Type B pancreatic cell (in vitro differentiated cells): ENCODE measurements at regions not wholly inside any gene's neighbourhood (a gene's known extent, or its start where the extent isn't known, plus 50 kb on each side); places are given as distances from the start of the nearest gene placed in this dataset.

Source experiments
- DNase-seq: peaks from one replicate; pipeline ENCODE4 v3.0.0; 2021; ENCODE audit warnings: mixed read lengths; ENCODE audit not compliant: unreplicated experiment; ENCODE audit errors: extremely low spot score
- H3K27ac Mint-ChIP-seq: 2 replicates; pipeline ENCODE4 v1.8.0; 2021; ENCODE audit warnings: mild to moderate bottlenecking, mixed read lengths
- H3K27me3 Mint-ChIP-seq: 2 replicates; pipeline ENCODE4 v1.8.0; 2021; ENCODE audit warnings: mixed read lengths
- H3K36me3 Mint-ChIP-seq: 2 replicates; pipeline ENCODE4 v1.8.0; 2021; ENCODE audit warnings: mixed read lengths
- H3K4me1 Mint-ChIP-seq: one replicate; pipeline ENCODE4 v1.8.0; 2021; ENCODE audit warnings: mixed read lengths; ENCODE audit not compliant: unreplicated experiment
- H3K4me3 Mint-ChIP-seq: 2 replicates; pipeline ENCODE4 v1.8.0; 2021; ENCODE audit warnings: mild to moderate bottlenecking, mixed read lengths
- H3K9me3 Mint-ChIP-seq: 2 replicates; pipeline ENCODE4 v1.8.0; 2021; ENCODE audit warnings: mixed read lengths
- TF ChIP-seq, protein P1 (sequence below): fragments of 200-600 bp; sonication (generic); conservative IDR thresholded peaks from 2 replicates; pipeline ENCODE4 v1.5.0; 2021; ENCODE audit warnings: antibody characterized with exemption, mild to moderate bottlenecking

DNA sequence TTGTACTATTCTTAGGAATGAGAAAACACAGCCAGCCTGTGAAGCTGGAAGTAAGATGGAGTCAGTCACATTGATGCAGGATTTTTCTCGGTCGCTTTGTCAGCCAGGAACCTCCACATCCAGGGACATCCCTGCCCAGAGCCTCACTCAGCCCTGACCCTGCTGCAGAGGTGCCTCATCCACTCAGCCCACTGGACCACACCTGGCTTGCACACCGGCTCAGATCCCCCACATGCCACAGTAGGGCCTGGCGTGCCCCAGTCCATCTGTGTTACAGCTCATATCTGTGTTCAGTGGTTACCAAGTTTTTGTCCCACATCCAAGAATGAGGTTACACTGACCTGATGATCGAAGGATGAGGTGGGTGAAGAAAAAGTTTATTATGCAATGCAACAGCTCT is 1315.4 kb downstream of the SLITRK1 start:
- Mint-ChIP-seq H3K27ac (no peak overlapping the region), H3K36me3 (no peaks in the 10 kb centered on the region), H3K4me1 (no peaks in the 10 kb centered on the region), H3K9me3 (no peaks in the 10 kb centered on the region), H3K27me3 (no peaks in the 10 kb centered on the region), H3K4me3 (no peak overlapping the region)
- no peak for DNase-seq
- TF ChIP-seq, protein P1, sequence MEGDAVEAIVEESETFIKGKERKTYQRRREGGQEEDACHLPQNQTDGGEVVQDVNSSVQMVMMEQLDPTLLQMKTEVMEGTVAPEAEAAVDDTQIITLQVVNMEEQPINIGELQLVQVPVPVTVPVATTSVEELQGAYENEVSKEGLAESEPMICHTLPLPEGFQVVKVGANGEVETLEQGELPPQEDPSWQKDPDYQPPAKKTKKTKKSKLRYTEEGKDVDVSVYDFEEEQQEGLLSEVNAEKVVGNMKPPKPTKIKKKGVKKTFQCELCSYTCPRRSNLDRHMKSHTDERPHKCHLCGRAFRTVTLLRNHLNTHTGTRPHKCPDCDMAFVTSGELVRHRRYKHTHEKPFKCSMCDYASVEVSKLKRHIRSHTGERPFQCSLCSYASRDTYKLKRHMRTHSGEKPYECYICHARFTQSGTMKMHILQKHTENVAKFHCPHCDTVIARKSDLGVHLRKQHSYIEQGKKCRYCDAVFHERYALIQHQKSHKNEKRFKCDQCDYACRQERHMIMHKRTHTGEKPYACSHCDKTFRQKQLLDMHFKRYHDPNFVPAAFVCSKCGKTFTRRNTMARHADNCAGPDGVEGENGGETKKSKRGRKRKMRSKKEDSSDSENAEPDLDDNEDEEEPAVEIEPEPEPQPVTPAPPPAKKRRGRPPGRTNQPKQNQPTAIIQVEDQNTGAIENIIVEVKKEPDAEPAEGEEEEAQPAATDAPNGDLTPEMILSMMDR = no peak

DNA sequence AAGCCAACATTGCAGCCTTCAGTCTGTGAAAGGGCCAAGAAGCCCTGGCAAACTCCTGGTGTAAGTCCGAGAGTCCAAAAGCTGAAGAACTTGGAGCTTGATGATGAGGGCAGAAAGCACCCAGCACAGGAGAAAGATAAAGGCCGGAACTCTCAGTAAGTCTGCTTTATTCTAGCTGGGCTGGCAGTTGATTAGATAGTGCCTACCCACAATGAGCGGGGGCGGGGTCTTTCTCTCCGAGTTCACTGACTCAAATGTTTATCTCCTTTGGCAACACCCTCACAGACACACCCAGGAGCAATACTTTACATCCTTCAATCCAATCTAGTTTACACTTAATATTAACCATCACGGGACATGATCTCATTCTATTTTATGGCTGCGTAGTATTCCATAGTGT is 1317.1 kb downstream of the SLITRK1 start:
- Mint-ChIP-seq H3K27ac (no peak overlapping the region), H3K27me3 (no peaks in the 10 kb centered on the region), H3K4me1 (no peaks in the 10 kb centered on the region), H3K36me3 (no peaks in the 10 kb centered on the region), H3K4me3 (no peak overlapping the region), H3K9me3 (no peaks in the 10 kb centered on the region)
- TF ChIP-seq, protein P1 = no peak
- DNase-seq = no peak

DNA sequence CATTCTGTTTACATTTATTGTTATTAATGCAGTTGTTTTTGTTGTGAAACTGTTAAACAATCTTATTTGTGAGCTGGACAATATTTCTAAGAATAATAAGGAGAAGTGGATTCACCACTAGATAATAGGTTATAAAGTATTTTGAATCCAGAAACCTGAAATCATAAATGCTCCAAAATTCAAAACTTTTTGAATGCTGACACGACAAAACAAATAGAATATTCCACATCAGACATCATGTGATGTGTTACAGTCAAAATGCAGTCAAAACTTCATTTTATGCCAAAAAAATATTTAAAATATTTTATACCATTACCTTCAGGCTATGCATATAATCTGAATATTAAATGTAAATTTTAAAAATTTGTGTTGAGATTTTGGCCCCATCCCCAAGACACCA is 1321.4 kb downstream of the SLITRK1 start:
- no peaks in the 10 kb centered on the region for H3K27me3 Mint-ChIP-seq
- H3K4me3 Mint-ChIP-seq = no peak overlapping the region
- TF ChIP-seq, protein P1 = no peak
- H3K9me3 Mint-ChIP-seq = no peaks in the 10 kb centered on the region
- no peaks in the 10 kb centered on the region for H3K36me3 Mint-ChIP-seq
- H3K4me1 Mint-ChIP-seq = no peaks in the 10 kb centered on the region
- no peak for DNase-seq
- H3K27ac Mint-ChIP-seq = no peak overlapping the region

DNA sequence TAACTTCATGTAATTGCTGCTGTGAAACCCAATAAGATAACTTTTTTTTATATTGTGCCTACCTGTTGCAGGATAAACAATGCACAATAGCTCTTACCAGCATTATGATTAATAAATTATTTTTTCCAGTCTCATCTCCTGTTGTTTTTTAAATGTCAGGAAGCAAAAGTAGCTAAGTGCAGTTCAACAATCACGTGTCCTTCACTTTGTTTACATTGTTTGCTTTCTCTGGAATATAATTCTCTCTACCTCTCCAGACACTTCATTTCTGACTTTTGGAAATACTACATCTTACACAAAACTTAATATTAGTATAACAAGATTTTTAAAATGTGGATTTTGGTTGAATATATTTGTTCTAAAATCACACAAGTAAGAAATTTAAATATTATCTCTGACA is 1359.4 kb downstream of the SLITRK1 start:
- H3K27ac Mint-ChIP-seq = no peak overlapping the region
- DNase-seq = no peak
- TF ChIP-seq, protein P1 = no peak
- no peak overlapping the region for H3K4me3 Mint-ChIP-seq
- H3K9me3 Mint-ChIP-seq = no peaks in the 10 kb centered on the region
- H3K36me3 Mint-ChIP-seq = no peaks in the 10 kb centered on the region
- no peaks in the 10 kb centered on the region for H3K4me1 Mint-ChIP-seq
- H3K27me3 Mint-ChIP-seq = no peaks in the 10 kb centered on the region

DNA sequence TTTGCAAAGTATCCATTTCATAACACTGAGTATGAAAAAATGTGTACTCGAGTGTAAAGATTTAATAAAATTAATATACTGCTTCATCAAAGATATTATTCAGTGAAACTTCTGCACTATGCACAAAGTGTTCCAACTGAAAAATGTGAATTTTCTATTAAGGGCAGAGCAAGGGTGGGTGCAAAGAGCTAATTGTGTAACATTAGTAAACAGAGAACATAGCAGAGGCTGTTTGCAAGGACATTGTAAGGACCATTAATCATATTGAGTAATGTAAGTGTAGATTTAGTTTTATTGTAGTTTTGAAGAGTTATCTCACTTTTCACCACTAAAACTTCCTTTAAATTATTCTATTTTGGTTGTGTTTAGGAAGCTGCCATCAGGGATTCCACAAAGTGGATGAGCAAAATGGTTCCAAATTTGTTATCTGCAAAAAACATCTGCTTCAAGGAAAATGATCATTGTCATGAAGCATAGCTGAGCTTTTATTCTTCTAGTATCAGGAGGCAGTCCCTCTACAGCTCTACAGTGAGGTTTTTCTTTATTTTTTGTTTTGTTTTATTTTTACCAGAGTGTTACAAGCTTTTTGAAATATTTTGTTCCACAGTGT is 1375.4 kb downstream of the SLITRK1 start:
- no peaks in the 10 kb centered on the region for H3K4me1 Mint-ChIP-seq
- no peak overlapping the region for H3K27ac Mint-ChIP-seq
- TF ChIP-seq, protein P1 = no peak
- H3K27me3 Mint-ChIP-seq = no peaks in the 10 kb centered on the region
- H3K36me3 Mint-ChIP-seq = no peaks in the 10 kb centered on the region
- H3K4me3 Mint-ChIP-seq = no peak overlapping the region
- peaks cover 8% of the 10 kb centered on the region for H3K9me3 Mint-ChIP-seq
- DNase-seq = no peak

DNA sequence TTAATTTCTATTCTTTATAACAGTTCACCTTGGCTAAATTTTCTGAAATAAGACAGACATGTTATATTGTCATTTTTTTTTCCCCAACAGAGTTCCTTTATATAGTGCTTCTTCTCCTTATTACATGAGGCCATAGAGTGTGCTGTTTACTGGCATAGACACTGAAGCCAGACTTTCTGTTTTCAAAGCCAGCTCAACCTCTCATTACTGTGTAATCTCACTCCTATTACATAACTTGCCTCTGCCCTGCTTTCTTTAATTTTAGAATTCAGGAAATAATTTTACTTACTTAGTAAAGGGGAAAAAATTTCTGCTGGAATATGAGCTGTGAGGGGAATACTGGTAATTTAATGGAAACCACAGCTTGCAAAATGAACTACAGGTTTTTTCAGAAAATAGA is 1380.4 kb downstream of the SLITRK1 start:
- no peaks in the 10 kb centered on the region for H3K36me3 Mint-ChIP-seq
- TF ChIP-seq, protein P1 = no peak
- no peak overlapping the region for H3K4me3 Mint-ChIP-seq
- no peak for DNase-seq
- H3K9me3 Mint-ChIP-seq = no peaks in the 10 kb centered on the region
- no peaks in the 10 kb centered on the region for H3K27me3 Mint-ChIP-seq
- H3K4me1 Mint-ChIP-seq = no peaks in the 10 kb centered on the region
- no peak overlapping the region for H3K27ac Mint-ChIP-seq
